K562 (cell line): ENCODE measurements at regions not wholly inside any gene's neighbourhood (a gene's known extent, or its start where the extent isn't known, plus 50 kb on each side); places are given as distances from the start of the nearest gene placed in this dataset.

Source experiments
- ATAC-seq: fragments of 200-7000 bp; cut with Tn5 transposase; 3 replicates; pipeline ENCODE4 v1.9.1; 2020; ENCODE audit warnings: moderate library complexity
- BruUV-seq: library from RNA; stranded (reverse); fragments of 400-500 nt; replicated peaks from 2 replicates; lab custom pipeline; 2021; lab: Mats Ljungman, UMichigan
- CTCF ChIA-PET: fragments of 300-600 bp; formaldehyde crosslinking; extraction: SDS; loops from one replicate; lab custom pipeline; 2021; ENCODE audit warnings: low intra/inter-chr PET ratio; lab: Yijun Ruan, JAX
- POLR2A ChIA-PET: fragments of 300-600, 350-650 bp; sonication (Branson Sonifier 250); formaldehyde crosslinking; extraction: SDS; loops from one replicate; lab custom pipeline; 2021; ENCODE audit warnings: antibody characterized with exemption, inconsistent platforms; lab: Yijun Ruan, JAX
- DNase-seq, 4 experiments: peaks; one replicate each; pipeline versions ENCODE4 v3.0.0 to v3.0.0-alpha.2; 2011 to 2018; ENCODE audit warnings: low spot score in 3 of 4, mixed read lengths in 3 of 4; ENCODE audit errors: extremely low read depth in 1 of 4
- FAIRE-seq: peaks from 2 replicates; lab custom pipeline; 2011; peaks lifted over from hg19 to GRCh38; lab: Jason Lieb, UNC
- H2AFZ ChIP-seq: 2 replicates; pipeline ENCODE4 v1.6.0; 2011; ENCODE audit warnings: low read depth, low read length, control low read depth, inconsistent platforms
- H3K27ac ChIP-seq: fragments of 200-600 bp; 3 replicates; pipeline ENCODE4 v1.8.0; 2011; ENCODE audit warnings: low read depth, mild to moderate bottlenecking, control low read depth, inconsistent platforms, low read length, moderate library complexity, mixed read lengths; ENCODE audit errors: extremely low read depth
- H3K27me3 ChIP-seq, 2 experiments: fragments of 300-600 bp in 1 of 2; 2 replicates in 1 of 2; 3 replicates in 1 of 2; pipeline versions ENCODE4 v1.6.0 to v1.8.0; 2011; ENCODE audit warnings: inconsistent platforms in 2 of 2, low read length in 2 of 2, mild to moderate bottlenecking in 1 of 2, mixed read lengths in 1 of 2, moderate library complexity in 1 of 2; ENCODE audit not compliant: control insufficient read depth in 2 of 2, insufficient read depth in 2 of 2
- H3K36me3 ChIP-seq: fragments of 300-600 bp; 3 replicates; pipeline ENCODE4 v1.8.0; 2011; ENCODE audit warnings: mild to moderate bottlenecking, low read length, inconsistent platforms; ENCODE audit not compliant: control insufficient read depth, insufficient read depth
- H3K4me1 ChIP-seq, 2 experiments: fragments of 200-600 bp in 1 of 2; replicated peaks in 1 of 2; 2 replicates in 1 of 2; 3 replicates in 1 of 2; pipeline versions ENCODE4 v1.5.1 to v1.8.0; 2011; ENCODE audit warnings: inconsistent platforms in 2 of 2, low read length in 2 of 2, mild to moderate bottlenecking in 1 of 2, mixed read lengths in 1 of 2, moderate library complexity in 1 of 2; ENCODE audit not compliant: control insufficient read depth in 2 of 2, insufficient read depth in 2 of 2
- H3K4me2 ChIP-seq: 2 replicates; pipeline ENCODE4 v1.6.1; 2011; ENCODE audit warnings: low read length, control low read depth, inconsistent platforms, mixed read lengths; ENCODE audit not compliant: insufficient read depth
- H3K4me3 ChIP-seq: fragments of 200-600 bp; sonication (generic), shearing (Covaris generic); 2 replicates; pipeline ENCODE4 v1.5.1; 2016; ENCODE audit warnings: control low read depth, inconsistent platforms
- H3K79me2 ChIP-seq: fragments of 200-600 bp; 3 replicates; pipeline ENCODE4 v1.8.0; 2011; ENCODE audit warnings: low read length, inconsistent platforms; ENCODE audit not compliant: control insufficient read depth, insufficient read depth
- H3K9ac ChIP-seq, 2 experiments: 2 replicates each; pipeline versions ENCODE4 v1.6.0 to v1.6.1; 2011; ENCODE audit warnings: low read depth in 2 of 2, low read length in 2 of 2, control low read depth in 1 of 2, inconsistent platforms in 1 of 2, mild to moderate bottlenecking in 1 of 2, mixed read lengths in 1 of 2; ENCODE audit not compliant: insufficient read depth in 1 of 2
- H3K9me1 ChIP-seq: one replicate; pipeline ENCODE4 v1.6.0; 2011; ENCODE audit warnings: inconsistent platforms, mild to moderate bottlenecking, low read length, moderate library complexity; ENCODE audit not compliant: control insufficient read depth, insufficient read depth
- H3K9me3 ChIP-seq: replicated peaks from 2 replicates; pipeline ENCODE4 v1.5.1; 2011; ENCODE audit warnings: low read depth, low read length, inconsistent platforms; ENCODE audit not compliant: control insufficient read depth, insufficient read depth
- H4K20me1 ChIP-seq: replicated peaks from 2 replicates; pipeline ENCODE4 v1.6.1; 2011; ENCODE audit warnings: low read length, inconsistent platforms, mixed read lengths; ENCODE audit not compliant: control insufficient read depth, insufficient read depth
- C11orf30 ChIP-seq: fragments of 450-650 bp; IDR thresholded peaks from 2 replicates; pipeline ENCODE4 v1.6.1; 2016; ENCODE audit warnings: low read depth, mild to moderate bottlenecking
- GATA2 ChIP-seq: sonication (generic); formaldehyde crosslinking; IDR thresholded peaks from 2 replicates; pipeline ENCODE4 v1.4.0; 2020; ENCODE audit warnings: mild to moderate bottlenecking, missing genetic modification reagents
- HLTF ChIP-seq: fragments of 450-650 bp; IDR thresholded peaks from 2 replicates; pipeline ENCODE4 v1.6.1; 2016
- MTA3 ChIP-seq: fragments of 450-650 bp; formaldehyde crosslinking; IDR thresholded peaks from 2 replicates; pipeline ENCODE4 v1.6.1; 2017; ENCODE audit warnings: mild to moderate bottlenecking, borderline replicate concordance
- NR4A1 ChIP-seq, 2 experiments: fragments of 250-450 bp in 1 of 2; fragments of 450-650 bp in 1 of 2; sonication (Bioruptor Pico) in 1 of 2; IDR thresholded peaks; 2 replicates each; pipeline versions ENCODE4 v1.4.0 to v1.6.1; 2016 to 2020; ENCODE audit warnings: mild to moderate bottlenecking in 2 of 2, missing compliant biosample characterization in 1 of 2, missing genetic modification characterization in 1 of 2, moderate library complexity in 1 of 2
- POLR2AphosphoS5 ChIP-seq: IDR thresholded peaks from 2 replicates; pipeline ENCODE4 v1.6.1; 2011; ENCODE audit warnings: mild to moderate bottlenecking, low read depth, low read length, moderate library complexity; ENCODE audit not compliant: control insufficient read depth, insufficient read depth
- RBM17 ChIP-seq: fragments of 200-400 bp; formaldehyde crosslinking; IDR thresholded peaks from 2 replicates; pipeline ENCODE4 v1.6.1; 2017; ENCODE audit warnings: low read depth, mild to moderate bottlenecking, low read length, borderline replicate concordance
- RBM34 ChIP-seq: fragments of 200-400 bp; formaldehyde crosslinking; IDR thresholded peaks from 2 replicates; pipeline ENCODE4 v1.6.1; 2018; ENCODE audit warnings: low read length, borderline replicate concordance; ENCODE audit not compliant: insufficient read depth
- SRF ChIP-seq, 2 experiments: fragments of 250-450, 450-650 bp in 1 of 2; sonication (Bioruptor Pico) in 1 of 2; sonication (generic) in 1 of 2; formaldehyde crosslinking; IDR thresholded peaks; 2 replicates each; pipeline versions ENCODE4 v1.5.0 to v1.5.1; 2020 to 2022; ENCODE audit warnings: mild to moderate bottlenecking in 1 of 2, missing genetic modification reagents in 1 of 2
- ZNF212 ChIP-seq: fragments of 450-650 bp; formaldehyde crosslinking; IDR thresholded peaks from 2 replicates; pipeline ENCODE4 v1.4.0; 2020; ENCODE audit warnings: mild to moderate bottlenecking
- ZNF77 ChIP-seq: fragments of 250-450 bp; sonication (Bioruptor Pico); IDR thresholded peaks from 2 replicates; pipeline ENCODE4 v1.5.0; 2020
- WGBS: fragments of 100-300 bp; shearing (Covaris generic); methylation state at CpG from one replicate; pipeline ENCODE4 v1.1.6; 2016; ENCODE audit warnings: low coverage, mixed read lengths; ENCODE audit not compliant: insufficient coverage; ENCODE audit errors: missing lambda C conversion rate; 5-methylcytosine and 5-hydroxymethylcytosine counted together
- in situ Hi-C: fragments of 300-500 bp; cut with MboI; formaldehyde crosslinking; loops from 4 replicates; pipeline ENCODE4 v1.15.0; 2018; ENCODE audit warnings: inconsistent platforms, mixed read lengths
- intact Hi-C: fragments of 100-400 bp; cut with micrococcal nuclease; formaldehyde crosslinking; loops from 2 replicates; pipeline ENCODE4 v1.14.2; 2022
- TF ChIP-seq, protein P1 (sequence below): fragments of 450-650 bp; IDR thresholded peaks from 2 replicates; pipeline ENCODE4 v1.6.1; 2016; ENCODE audit warnings: low read depth
- TF ChIP-seq, protein P2 (sequence below): fragments of 450-650 bp; IDR thresholded peaks from 2 replicates; pipeline ENCODE4 v1.6.1; 2017; ENCODE audit warnings: antibody characterized with exemption

DNA sequence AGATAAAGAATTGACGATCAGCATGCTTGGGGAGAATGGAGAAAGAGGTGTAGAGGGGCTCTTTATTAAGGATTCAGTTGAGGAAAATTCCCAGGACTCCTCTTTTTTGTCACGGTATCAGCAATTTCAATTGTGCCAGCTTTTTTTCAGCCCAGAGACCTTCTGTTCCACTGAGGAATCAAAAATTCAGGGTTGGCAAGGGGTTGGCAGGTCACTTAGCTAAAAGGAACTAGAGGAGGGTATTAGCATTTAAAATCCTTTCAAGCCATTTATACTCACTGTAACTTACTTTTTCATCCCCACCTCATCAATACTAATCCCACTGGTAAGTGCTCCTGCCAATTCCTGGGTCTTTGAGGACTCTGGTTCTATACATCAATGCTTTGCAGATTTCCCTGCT lies 757.5 kb upstream of the COBL start:
- no peaks in the 10 kb centered on the region for H4K20me1 ChIP-seq
- no peak overlapping the region for H3K4me3 ChIP-seq
- intact Hi-C loops (no loop called here), in situ Hi-C loops (no loop called here)
- H3K79me2 ChIP-seq = no peaks in the 10 kb centered on the region
- no peaks in the 10 kb centered on the region for H3K9me1 ChIP-seq
- TF ChIP-seq GATA2 (no peak), RBM17 (no peak), RBM34 (no peak), C11orf30 (no peak), MTA3 (no peak), ZNF77 (CRISPR knock-in tag) (no peak), NR4A1 (CRISPR knock-in tag; IDR thresholded peaks at IDR 0.05) (no peak), NR4A1 (tag; IDR thresholded peaks at IDR 0.05) (no peak), ZNF212 (CRISPR knock-in tag) (no peak), HLTF (no peak), POLR2AphosphoS5 (no peak), SRF (CRISPR knock-in tag; IDR thresholded peaks at IDR 0.05) (no peak)
- TF ChIP-seq, protein P1, sequence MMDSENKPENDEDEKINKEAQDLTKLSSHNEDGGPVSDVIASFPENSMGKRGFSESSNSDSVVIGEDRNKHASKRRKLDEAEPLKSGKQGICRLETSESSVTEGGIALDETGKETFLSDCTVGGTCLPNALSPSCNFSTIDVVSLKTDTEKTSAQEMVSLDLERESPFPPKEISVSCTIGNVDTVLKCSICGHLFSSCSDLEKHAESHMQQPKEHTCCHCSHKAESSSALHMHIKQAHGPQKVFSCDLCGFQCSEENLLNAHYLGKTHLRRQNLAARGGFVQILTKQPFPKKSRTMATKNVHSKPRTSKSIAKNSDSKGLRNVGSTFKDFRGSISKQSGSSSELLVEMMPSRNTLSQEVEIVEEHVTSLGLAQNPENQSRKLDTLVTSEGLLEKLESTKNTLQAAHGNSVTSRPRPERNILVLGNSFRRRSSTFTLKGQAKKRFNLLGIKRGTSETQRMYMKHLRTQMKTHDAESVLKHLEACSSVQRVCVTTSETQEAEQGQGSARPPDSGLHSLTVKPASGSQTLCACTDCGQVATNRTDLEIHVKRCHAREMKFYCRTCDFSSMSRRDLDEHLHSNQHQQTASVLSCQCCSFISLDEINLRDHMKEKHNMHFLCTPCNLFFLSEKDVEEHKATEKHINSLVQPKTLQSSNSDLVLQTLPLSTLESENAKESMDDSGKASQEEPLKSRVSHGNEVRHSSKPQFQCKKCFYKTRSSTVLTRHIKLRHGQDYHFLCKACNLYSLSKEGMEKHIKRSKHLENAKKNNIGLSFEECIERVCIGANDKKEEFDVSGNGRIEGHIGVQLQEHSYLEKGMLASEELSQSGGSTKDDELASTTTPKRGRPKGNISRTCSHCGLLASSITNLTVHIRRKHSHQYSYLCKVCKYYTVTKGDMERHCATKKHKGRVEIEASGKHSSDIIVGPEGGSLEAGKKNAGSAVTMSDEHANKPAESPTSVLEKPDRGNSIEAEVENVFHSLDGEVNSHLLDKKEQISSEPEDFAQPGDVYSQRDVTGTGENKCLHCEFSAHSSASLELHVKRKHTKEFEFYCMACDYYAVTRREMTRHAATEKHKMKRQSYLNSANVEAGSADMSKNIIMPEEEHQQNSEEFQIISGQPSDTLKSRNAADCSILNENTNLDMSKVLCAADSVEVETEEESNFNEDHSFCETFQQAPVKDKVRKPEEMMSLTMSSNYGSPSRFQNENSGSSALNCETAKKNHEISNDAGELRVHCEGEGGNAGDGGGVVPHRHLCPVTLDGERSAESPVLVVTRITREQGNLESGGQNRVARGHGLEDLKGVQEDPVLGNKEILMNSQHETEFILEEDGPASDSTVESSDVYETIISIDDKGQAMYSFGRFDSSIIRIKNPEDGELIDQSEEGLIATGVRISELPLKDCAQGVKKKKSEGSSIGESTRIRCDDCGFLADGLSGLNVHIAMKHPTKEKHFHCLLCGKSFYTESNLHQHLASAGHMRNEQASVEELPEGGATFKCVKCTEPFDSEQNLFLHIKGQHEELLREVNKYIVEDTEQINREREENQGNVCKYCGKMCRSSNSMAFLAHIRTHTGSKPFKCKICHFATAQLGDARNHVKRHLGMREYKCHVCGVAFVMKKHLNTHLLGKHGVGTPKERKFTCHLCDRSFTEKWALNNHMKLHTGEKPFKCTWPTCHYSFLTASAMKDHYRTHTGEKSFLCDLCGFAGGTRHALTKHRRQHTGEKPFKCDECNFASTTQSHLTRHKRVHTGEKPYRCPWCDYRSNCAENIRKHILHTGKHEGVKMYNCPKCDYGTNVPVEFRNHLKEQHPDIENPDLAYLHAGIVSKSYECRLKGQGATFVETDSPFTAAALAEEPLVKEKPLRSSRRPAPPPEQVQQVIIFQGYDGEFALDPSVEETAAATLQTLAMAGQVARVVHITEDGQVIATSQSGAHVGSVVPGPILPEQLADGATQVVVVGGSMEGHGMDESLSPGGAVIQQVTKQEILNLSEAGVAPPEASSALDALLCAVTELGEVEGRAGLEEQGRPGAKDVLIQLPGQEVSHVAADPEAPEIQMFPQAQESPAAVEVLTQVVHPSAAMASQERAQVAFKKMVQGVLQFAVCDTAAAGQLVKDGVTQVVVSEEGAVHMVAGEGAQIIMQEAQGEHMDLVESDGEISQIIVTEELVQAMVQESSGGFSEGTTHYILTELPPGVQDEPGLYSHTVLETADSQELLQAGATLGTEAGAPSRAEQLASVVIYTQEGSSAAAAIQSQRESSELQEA = no peak
- TF ChIP-seq, protein P2, sequence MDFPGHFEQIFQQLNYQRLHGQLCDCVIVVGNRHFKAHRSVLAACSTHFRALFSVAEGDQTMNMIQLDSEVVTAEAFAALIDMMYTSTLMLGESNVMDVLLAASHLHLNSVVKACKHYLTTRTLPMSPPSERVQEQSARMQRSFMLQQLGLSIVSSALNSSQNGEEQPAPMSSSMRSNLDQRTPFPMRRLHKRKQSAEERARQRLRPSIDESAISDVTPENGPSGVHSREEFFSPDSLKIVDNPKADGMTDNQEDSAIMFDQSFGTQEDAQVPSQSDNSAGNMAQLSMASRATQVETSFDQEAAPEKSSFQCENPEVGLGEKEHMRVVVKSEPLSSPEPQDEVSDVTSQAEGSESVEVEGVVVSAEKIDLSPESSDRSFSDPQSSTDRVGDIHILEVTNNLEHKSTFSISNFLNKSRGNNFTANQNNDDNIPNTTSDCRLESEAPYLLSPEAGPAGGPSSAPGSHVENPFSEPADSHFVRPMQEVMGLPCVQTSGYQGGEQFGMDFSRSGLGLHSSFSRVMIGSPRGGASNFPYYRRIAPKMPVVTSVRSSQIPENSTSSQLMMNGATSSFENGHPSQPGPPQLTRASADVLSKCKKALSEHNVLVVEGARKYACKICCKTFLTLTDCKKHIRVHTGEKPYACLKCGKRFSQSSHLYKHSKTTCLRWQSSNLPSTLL = no peak
- ChIA-PET CTCF (no interaction called here), POLR2A (no interaction called here)
- WGBS = 0% methylated on average over 2 of the region's 2 CpGs
- no peaks in the 10 kb centered on the region; the same call in 1 of the 2 replicates for H3K9me3 ChIP-seq
- H3K9ac ChIP-seq = no peak overlapping the region
- H2AFZ ChIP-seq = no peak overlapping the region
- DNase-seq = no peak
- ATAC-seq = no peak
- no peaks in the 10 kb centered on the region for H3K27me3 ChIP-seq
- H3K27ac ChIP-seq = no peak overlapping the region
- no peaks in the 10 kb centered on the region for H3K4me1 ChIP-seq
- H3K4me2 ChIP-seq = no peak overlapping the region
- FAIRE-seq = no peak
- H3K36me3 ChIP-seq = no peaks in the 10 kb centered on the region
- no TSS peak for BruUV-seq
